DMS114 treated with DMSO at 0.1 percent for 48 hours (cell line): ENCODE measurements at regions not wholly inside any gene's neighbourhood (a gene's known extent, or its start where the extent isn't known, plus 50 kb on each side); places are given as distances from the start of the nearest gene placed in this dataset.

ENCODE experiments used
- DNase-seq: peaks from one replicate; lab custom pipeline; 2025; ENCODE audit not compliant: unreplicated experiment; lab: John Stamatoyannopoulos, UW

- DNase-seq = no peak
Measured at GRCh38 chr6:67680297-67680932, 954.7 kb upstream of the ADGRB3 start.

- DNase-seq = no peak
Measured at GRCh38 chr6:67679566-67680296, 955.4 kb upstream of the ADGRB3 start.

DNA sequence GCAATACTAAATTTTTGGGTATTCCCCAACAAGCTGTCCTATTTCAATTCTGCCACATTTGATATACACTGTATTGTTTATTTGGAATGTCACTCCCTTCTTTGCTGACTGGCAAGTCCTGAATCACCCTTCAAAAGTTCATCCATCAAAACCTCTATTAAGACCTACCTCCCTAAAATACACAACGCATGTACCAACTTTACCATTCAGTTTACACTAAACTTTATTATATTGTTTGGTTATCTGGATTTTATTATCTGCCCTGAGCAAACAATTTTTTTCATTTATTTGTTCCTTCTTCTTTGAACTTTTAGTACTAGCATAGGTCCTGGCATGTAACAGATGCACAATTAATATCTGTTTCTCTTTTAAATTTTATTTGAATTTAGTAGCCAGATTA, 958.2 kb upstream of the ADGRB3 start:
- DNase-seq = no peak

GRCh38 chr6:67667637-67668422, 967.3 kb upstream of the ADGRB3 start:
- no peak for DNase-seq

- no peak for DNase-seq
Measured at GRCh38 chr6:67666177-67666964, 968.7 kb upstream of the ADGRB3 start.

- no peak for DNase-seq
Measured at GRCh38 chr6:67664942-67665341, 970.1 kb upstream of the ADGRB3 start.

- no peak for DNase-seq
Measured at GRCh38 chr6:67663105-67663895, 971.8 kb upstream of the ADGRB3 start.

- DNase-seq = no peak
Measured at GRCh38 chr6:67653561-67653960, 981.5 kb upstream of the ADGRB3 start.

DNA sequence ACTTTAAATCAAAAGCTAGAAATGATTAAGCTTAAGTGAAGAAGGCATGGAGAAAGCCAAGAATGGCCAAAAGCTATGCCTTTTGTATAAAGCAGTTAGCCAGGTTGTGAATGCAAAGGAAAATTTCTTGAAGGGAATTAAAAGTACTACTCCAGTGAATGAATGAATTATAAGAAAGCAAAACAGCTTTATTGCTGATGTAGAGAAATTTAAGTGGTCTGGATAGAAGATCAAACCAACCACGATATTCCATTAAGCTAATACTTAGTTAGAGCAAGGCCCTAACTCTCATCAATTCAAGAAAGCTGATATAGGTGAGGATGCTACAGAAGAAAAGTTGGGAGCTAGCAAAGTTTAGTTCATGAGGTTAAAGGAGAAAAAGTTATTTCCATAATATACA, 988.5 kb upstream of the ADGRB3 start:
- DNase-seq = no peak

GRCh38 chr6:67643281-67643680, 991.8 kb upstream of the ADGRB3 start:
- no peak for DNase-seq

- DNase-seq = no peak
Measured at GRCh38 chr6:67642582-67642981, 992.5 kb upstream of the ADGRB3 start.

- DNase-seq = no peak
Measured at GRCh38 chr6:67640484-67640883, 994.6 kb upstream of the ADGRB3 start.

DNA sequence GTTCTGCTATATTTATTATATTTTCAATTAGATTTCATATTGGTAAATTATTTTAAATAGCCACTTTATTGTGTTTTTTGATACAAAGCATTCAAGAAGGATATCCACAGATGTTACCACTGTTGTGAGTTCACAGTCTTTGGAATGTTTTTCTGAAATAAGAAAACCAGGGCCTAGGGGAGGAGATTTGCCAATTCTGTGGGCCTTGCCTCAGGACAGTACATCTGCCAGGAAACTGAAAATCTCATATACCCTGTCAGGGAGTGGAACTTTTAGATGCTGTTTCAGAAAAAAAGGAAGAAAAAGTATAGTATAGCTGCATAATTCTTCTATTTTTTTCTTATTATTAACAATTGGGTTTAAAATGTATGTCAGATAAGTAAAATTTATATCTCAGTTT, 995.9 kb upstream of the ADGRB3 start:
- DNase-seq = no peak

GRCh38 chr6:67634199-67634598, 1000.9 kb upstream of the ADGRB3 start:
- no peak for DNase-seq

DNA sequence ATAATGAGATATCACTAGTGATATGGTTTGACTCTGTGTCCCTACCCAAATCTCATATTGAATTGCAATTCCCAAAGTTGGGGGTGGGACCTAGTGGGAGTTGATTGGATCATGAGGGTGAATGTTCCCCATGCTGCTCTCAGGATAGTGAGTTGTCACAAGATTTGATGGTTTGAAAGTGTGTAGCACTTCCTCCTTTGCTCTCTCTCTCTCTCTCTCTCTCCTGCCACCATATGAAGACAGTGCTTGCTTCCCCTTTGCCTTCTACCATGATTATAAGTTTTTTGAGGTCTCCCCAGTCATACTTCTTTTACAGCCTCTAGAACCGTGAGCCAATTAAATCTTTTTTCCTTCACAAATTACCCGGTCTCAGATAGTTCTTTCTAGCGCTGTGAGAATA, 1002.0 kb upstream of the ADGRB3 start:
- DNase-seq = no peak

DNA sequence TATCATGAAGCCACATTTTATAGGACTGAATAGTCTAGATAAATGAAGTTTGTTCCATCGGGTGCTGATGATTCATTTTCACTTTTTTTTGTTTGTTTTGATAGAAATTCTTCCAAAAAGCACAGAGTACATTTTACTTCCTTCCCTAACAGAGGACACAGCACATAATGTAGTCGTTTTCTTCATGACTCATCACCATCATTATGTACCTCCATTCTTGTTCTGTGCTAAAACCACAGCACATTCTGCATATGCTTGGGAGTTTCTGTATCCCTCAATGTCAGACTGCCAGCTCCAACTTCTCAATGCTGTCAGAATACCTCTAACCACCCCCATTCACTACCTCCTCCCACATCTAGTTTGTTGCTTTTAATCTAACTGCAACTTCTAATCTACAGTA, 1004.9 kb upstream of the ADGRB3 start:
- no peak for DNase-seq

DNA sequence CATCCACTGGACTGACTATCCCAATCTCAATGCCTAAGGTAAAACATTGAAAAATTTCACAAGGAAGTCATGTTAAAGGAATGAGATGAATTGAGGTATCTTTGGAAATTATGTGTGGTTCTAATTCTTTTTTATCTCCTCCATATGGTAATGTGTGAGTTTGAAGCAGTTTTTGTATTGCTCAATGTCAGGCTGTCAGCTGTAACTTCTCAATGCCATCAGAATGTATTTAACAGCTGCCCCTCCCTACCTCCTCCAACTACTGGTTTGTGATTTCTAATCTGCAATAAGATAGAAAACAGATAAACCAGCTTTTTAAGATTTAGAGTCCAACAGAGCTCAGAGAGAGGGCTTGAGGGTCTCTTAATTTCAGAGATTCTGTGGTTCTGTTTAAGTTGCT, 1005.8 kb upstream of the ADGRB3 start:
- DNase-seq = no peak

- no peak for DNase-seq
Measured at GRCh38 chr6:67615796-67616195, 1019.3 kb upstream of the ADGRB3 start.

DNA sequence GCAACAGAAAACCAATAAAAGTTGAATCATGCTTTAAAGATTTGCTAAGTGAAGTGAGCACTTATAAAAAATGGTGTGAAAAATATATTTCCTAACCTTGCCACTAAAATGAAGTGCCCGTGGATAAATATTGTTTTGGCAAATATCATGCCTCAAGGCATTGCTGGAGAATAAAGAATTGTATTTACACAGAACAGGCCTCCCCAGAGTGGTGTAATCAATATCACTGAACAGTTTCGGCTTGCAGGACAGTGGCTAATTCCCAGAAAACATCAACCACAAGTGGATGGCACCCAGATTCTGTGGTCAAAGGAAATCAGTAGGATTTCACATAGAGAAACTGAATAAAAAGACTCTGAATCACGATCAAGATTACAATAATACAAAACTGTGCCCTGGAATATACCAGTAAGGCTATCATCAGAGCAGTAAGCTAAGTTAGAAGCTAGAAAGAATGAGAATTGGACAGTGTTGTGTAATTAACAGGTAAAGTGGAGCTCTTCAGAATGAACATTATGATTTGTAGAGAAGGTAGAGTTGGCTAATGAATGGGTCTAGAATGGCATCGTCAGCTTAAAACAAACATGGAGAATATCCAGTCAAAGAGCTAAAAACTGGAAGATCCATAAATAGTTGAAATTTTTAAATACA, 1026.9 kb upstream of the ADGRB3 start:
- DNase-seq = no peak
